B cell (primary cell): ENCODE measurements at regions not wholly inside any gene's neighbourhood (a gene's known extent, or its start where the extent isn't known, plus 50 kb on each side); places are given as distances from the start of the nearest gene placed in this dataset.

ENCODE experiments used
- EZH2 ChIP-seq: IDR thresholded peaks from 2 replicates; pipeline ENCODE4 v1.6.1; 2012; ENCODE audit warnings: borderline replicate concordance, low read depth, mild to moderate bottlenecking, moderate library complexity, low read length; ENCODE audit not compliant: insufficient read depth, poor library complexity, severe bottlenecking
- TF ChIP-seq, protein P1 (sequence below): fragments of 200-600 bp; IDR thresholded peaks from one replicate; pipeline ENCODE4 v1.8.0; 2022; ENCODE audit warnings: antibody characterized with exemption, mild to moderate bottlenecking

DNA sequence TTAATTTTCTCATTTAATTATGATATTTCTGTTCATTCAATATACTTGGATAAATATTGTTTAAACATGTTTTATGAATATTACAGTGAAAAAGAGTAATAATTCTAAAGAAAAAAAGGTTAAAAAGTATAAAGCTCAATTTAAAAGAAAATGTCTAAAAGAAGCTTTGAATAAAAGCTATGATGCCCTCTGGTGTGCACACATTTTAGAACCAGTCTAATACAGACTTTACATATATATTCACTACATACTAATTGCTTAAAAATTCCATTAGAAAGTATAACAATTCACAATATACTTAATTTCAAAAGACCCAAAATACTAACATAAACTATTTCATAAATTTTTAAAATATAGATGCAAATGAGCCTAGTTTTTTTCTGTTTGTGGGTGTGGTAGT lies 909.1 kb upstream of the ROBO1 start:
- TF ChIP-seq, protein P1, sequence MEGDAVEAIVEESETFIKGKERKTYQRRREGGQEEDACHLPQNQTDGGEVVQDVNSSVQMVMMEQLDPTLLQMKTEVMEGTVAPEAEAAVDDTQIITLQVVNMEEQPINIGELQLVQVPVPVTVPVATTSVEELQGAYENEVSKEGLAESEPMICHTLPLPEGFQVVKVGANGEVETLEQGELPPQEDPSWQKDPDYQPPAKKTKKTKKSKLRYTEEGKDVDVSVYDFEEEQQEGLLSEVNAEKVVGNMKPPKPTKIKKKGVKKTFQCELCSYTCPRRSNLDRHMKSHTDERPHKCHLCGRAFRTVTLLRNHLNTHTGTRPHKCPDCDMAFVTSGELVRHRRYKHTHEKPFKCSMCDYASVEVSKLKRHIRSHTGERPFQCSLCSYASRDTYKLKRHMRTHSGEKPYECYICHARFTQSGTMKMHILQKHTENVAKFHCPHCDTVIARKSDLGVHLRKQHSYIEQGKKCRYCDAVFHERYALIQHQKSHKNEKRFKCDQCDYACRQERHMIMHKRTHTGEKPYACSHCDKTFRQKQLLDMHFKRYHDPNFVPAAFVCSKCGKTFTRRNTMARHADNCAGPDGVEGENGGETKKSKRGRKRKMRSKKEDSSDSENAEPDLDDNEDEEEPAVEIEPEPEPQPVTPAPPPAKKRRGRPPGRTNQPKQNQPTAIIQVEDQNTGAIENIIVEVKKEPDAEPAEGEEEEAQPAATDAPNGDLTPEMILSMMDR = no peak
- no peak for TF ChIP-seq EZH2
